Stimulated activated naive B cell treated with anti-CD40 and anti-IgM and Interleukin-4, amounts not matched to agents 10 μg/mL and 1 μg/mL and 100 μg/mL, for 72 hours (primary cell): ENCODE measurements at regions not wholly inside any gene's neighbourhood (a gene's known extent, or its start where the extent isn't known, plus 50 kb on each side); places are given as distances from the start of the nearest gene placed in this dataset.

ENCODE experiments used
- ATAC-seq, 2 donors: fragments of 150-1000 bp; cut with Tn5 transposase; replicated peaks; 2 replicates each; pipeline ENCODE4 v1.10.0; 2021; ENCODE audit warnings: moderate library complexity in 1 of 2
- DNase-seq: peaks from one replicate; pipeline ENCODE4 v3.0.0; 2021
- H3K27ac Mint-ChIP-seq: one replicate; pipeline ENCODE4 v1.8.0; 2022; ENCODE audit warnings: mild to moderate bottlenecking, mixed read lengths
- H3K27me3 Mint-ChIP-seq, 2 donors: one replicate each; pipeline ENCODE4 v1.8.0; 2022; ENCODE audit warnings: mixed read lengths in 2 of 2
- H3K36me3 Mint-ChIP-seq, 2 donors: one replicate each; pipeline ENCODE4 v1.8.0; 2022; ENCODE audit warnings: mixed read lengths in 2 of 2, mild to moderate bottlenecking in 1 of 2
- H3K4me1 Mint-ChIP-seq, 2 donors: one replicate each; pipeline ENCODE4 v1.8.0; 2022; ENCODE audit warnings: mixed read lengths in 2 of 2, mild to moderate bottlenecking in 1 of 2
- H3K4me3 Mint-ChIP-seq, 2 donors: one replicate each; pipeline ENCODE4 v1.8.0; 2022; ENCODE audit warnings: mild to moderate bottlenecking in 2 of 2, mixed read lengths in 2 of 2, moderate library complexity in 1 of 2
- H3K9me3 Mint-ChIP-seq, 2 donors: one replicate each; pipeline ENCODE4 v1.8.0; 2022; ENCODE audit warnings: mixed read lengths in 2 of 2, mild to moderate bottlenecking in 1 of 2

- Mint-ChIP-seq H3K4me3 (no peak overlapping the region), H3K9me3 (peaks cover 0 to 1% of the 10 kb centered on the region in 2 donors), H3K27me3 (peaks cover 27 to 31% of the 10 kb centered on the region in 2 donors), H3K36me3 (no peaks in the 10 kb centered on the region), H3K27ac (no peak overlapping the region), H3K4me1 (peaks cover 0 to 8% of the 10 kb centered on the region in 2 donors)
- DNase-seq (no peak), ATAC-seq (no peak)
Measured at GRCh38 chr9:135020481-135021392, 66.7 kb upstream of the OLFM1 start.

- DNase-seq, result no peak
- H3K4me3 Mint-ChIP-seq, result no peak overlapping the region
Measured at GRCh38 chr9:135021393-135021789, 66.1 kb upstream of the OLFM1 start.

GRCh38 chr9:135022191-135022870, 65.1 kb upstream of the OLFM1 start:
- peaks cover 0 to 8% of the 10 kb centered on the region in 2 donors for H3K4me1 Mint-ChIP-seq
- H3K4me3 Mint-ChIP-seq, result no peak overlapping the region
- no peak overlapping the region for H3K27ac Mint-ChIP-seq
- H3K27me3 Mint-ChIP-seq, result peaks cover 28 to 29% of the 10 kb centered on the region in 2 donors
- H3K9me3 Mint-ChIP-seq, result peaks cover 0 to 1% of the 10 kb centered on the region in 2 donors
- ATAC-seq, result no peak
- no peak for DNase-seq
- no peaks in the 10 kb centered on the region for H3K36me3 Mint-ChIP-seq

More at GRCh38 chr9:135021393-135021789, 66.1 kb upstream of the OLFM1 start:
- Mint-ChIP-seq H3K9me3 (peaks cover 0 to 1% of the 10 kb centered on the region in 2 donors), H3K36me3 (no peaks in the 10 kb centered on the region), H3K4me1 (peaks cover 0 to 8% of the 10 kb centered on the region in 2 donors), H3K27ac (no peak overlapping the region), H3K27me3 (peaks cover 24 to 28% of the 10 kb centered on the region in 2 donors)
- ATAC-seq, result no peak

GRCh38 chr9:135023088-135023785, 64.2 kb upstream of the OLFM1 start:
- Mint-ChIP-seq H3K9me3 (peaks cover 0 to 1% of the 10 kb centered on the region in 2 donors), H3K4me3 (no peak overlapping the region), H3K4me1 (peaks cover 0 to 1% of the 10 kb centered on the region in 2 donors), H3K36me3 (no peaks in the 10 kb centered on the region), H3K27ac (no peak overlapping the region), H3K27me3 (peaks cover 28 to 29% of the 10 kb centered on the region in 2 donors)
- DNase-seq (no peak), ATAC-seq (no peak)

GRCh38 chr9:135023786-135024405, 63.6 kb upstream of the OLFM1 start:
- Mint-ChIP-seq H3K9me3 (peaks cover 0 to 1% of the 10 kb centered on the region in 2 donors), H3K27ac (no peak overlapping the region), H3K4me1 (no peaks in the 10 kb centered on the region), H3K4me3 (no peak overlapping the region), H3K36me3 (no peaks in the 10 kb centered on the region), H3K27me3 (peaks cover 28 to 29% of the 10 kb centered on the region in 2 donors)
- ATAC-seq (no peak), DNase-seq (no peak)

GRCh38 chr9:135029463-135029862, 58.0 kb upstream of the OLFM1 start:
- Mint-ChIP-seq H3K9me3 (peaks cover 0 to 1% of the 10 kb centered on the region in 2 donors), H3K27ac (no peak overlapping the region), H3K36me3 (no peaks in the 10 kb centered on the region), H3K27me3 (peaks cover 16 to 26% of the 10 kb centered on the region in 2 donors), H3K4me1 (no peaks in the 10 kb centered on the region), H3K4me3 (no peak overlapping the region)
- DNase-seq, result no peak
- no peak for ATAC-seq

- no peaks in the 10 kb centered on the region for H3K36me3 Mint-ChIP-seq
- H3K27ac Mint-ChIP-seq, result no peak overlapping the region
- no peak for ATAC-seq
- DNase-seq, result no peak
- no peak overlapping the region for H3K4me3 Mint-ChIP-seq
- H3K27me3 Mint-ChIP-seq, result peaks cover 19 to 27% of the 10 kb centered on the region in 2 donors
- no peaks in the 10 kb centered on the region for H3K4me1 Mint-ChIP-seq
- H3K9me3 Mint-ChIP-seq, result peaks cover 0 to 1% of the 10 kb centered on the region in 2 donors
Measured at GRCh38 chr9:135029871-135030565, 57.5 kb upstream of the OLFM1 start.

GRCh38 chr9:135030566-135031226, 56.8 kb upstream of the OLFM1 start:
- no peaks in the 10 kb centered on the region for H3K9me3 Mint-ChIP-seq
- no peaks in the 10 kb centered on the region for H3K36me3 Mint-ChIP-seq
- no peak overlapping the region for H3K4me3 Mint-ChIP-seq
- ATAC-seq (no peak), DNase-seq (no peak)
- no peak overlapping the region for H3K27ac Mint-ChIP-seq
- H3K4me1 Mint-ChIP-seq, result no peaks in the 10 kb centered on the region
- H3K27me3 Mint-ChIP-seq, result peaks cover 19 to 25% of the 10 kb centered on the region in 2 donors

GRCh38 chr9:135032041-135032835, 55.2 kb upstream of the OLFM1 start:
- H3K4me1 Mint-ChIP-seq, result no peaks in the 10 kb centered on the region
- ATAC-seq, result no peak
- H3K27me3 Mint-ChIP-seq, result peaks cover 19 to 20% of the 10 kb centered on the region in 2 donors
- DNase-seq, result no peak
- no peak overlapping the region for H3K4me3 Mint-ChIP-seq
- H3K9me3 Mint-ChIP-seq, result no peaks in the 10 kb centered on the region
- no peak overlapping the region for H3K27ac Mint-ChIP-seq
- no peaks in the 10 kb centered on the region for H3K36me3 Mint-ChIP-seq

- Mint-ChIP-seq H3K27me3 (peaks cover 19 to 20% of the 10 kb centered on the region in 2 donors), H3K9me3 (no peaks in the 10 kb centered on the region), H3K27ac (no peak overlapping the region), H3K4me3 (no peak overlapping the region), H3K36me3 (no peaks in the 10 kb centered on the region), H3K4me1 (no peaks in the 10 kb centered on the region)
- ATAC-seq (no peak), DNase-seq (no peak)
Measured at GRCh38 chr9:135032868-135033460, 54.5 kb upstream of the OLFM1 start.

- ATAC-seq (no peak), DNase-seq (no peak)
- Mint-ChIP-seq H3K9me3 (no peaks in the 10 kb centered on the region), H3K36me3 (no peaks in the 10 kb centered on the region), H3K27me3 (peaks cover 19 to 23% of the 10 kb centered on the region in 2 donors), H3K27ac (no peak overlapping the region), H3K4me1 (no peaks in the 10 kb centered on the region), H3K4me3 (no peak overlapping the region)
Measured at GRCh38 chr9:135033487-135033886, 54.0 kb upstream of the OLFM1 start.

- Mint-ChIP-seq H3K9me3 (no peaks in the 10 kb centered on the region), H3K36me3 (no peaks in the 10 kb centered on the region), H3K4me1 (no peaks in the 10 kb centered on the region), H3K27ac (no peak overlapping the region), H3K4me3 (no peak overlapping the region), H3K27me3 (peaks cover 19 to 29% of the 10 kb centered on the region in 2 donors)
- no peak for DNase-seq
- ATAC-seq, result no peak
Measured at GRCh38 chr9:135034106-135034505, 53.4 kb upstream of the OLFM1 start.
